ENCODE measurements at regions not wholly inside any gene's neighbourhood (a gene's known extent, or its start where the extent isn't known, plus 50 kb on each side); places are given as distances from the start of the nearest gene placed in this dataset.
"Not testable (repeated sequence)": the region's sequence is repeated elsewhere in the genome, so short reads cannot be mapped to it uniquely, and the experiment has no call there.

DNA sequence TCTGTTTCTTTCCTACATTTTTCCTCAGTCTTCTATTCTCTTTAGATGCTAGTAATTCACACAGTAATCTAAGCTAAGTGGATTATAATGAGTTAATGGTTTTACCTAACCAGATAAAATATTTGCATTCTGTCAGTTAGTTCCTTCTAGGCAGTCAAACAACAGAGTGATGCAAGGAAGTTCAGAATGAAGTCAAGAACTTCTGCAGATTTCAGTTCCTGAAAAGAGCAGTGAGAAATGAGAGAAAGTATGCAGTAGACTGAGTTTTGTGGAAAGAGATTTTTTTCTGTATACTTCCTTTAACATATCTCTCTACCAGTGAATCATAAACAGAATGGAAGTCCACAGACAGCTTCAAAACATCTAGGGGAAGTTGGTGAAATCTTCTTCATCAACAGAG, 774.0 kb upstream of the POU3F4 start:
- DNase-seq = no peak

- not testable (repeated sequence) for DNase-seq
These were observed 769.8 kb upstream of the POU3F4 start for GRCh38 chrX:82738313-82738712.

DNA sequence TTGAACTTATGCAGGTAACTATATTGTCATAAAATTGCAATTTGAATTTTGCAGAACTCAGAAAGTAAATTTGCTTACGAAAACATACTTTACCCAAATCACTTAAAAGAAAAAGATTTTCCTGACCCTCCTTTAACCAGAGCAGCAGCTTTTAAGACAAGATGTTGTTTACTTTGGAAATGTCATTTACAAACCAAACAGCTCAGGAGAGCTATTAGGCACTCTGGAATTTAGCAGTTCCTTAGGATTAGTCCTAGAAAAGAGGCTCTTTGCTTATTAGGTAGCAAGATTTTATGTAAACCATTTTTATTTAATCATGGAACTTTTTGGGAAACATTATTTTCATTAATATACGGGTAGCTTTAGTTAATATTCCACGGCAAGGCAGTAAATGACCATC, 765.7 kb upstream of the POU3F4 start:
- DNase-seq = no peak

GRCh38 chrX:82745725-82746124, 762.4 kb upstream of the POU3F4 start:
- not testable (repeated sequence) for DNase-seq

GRCh38 chrX:82748906-82749505, 759.1 kb upstream of the POU3F4 start:
- no peak for DNase-seq

DNA sequence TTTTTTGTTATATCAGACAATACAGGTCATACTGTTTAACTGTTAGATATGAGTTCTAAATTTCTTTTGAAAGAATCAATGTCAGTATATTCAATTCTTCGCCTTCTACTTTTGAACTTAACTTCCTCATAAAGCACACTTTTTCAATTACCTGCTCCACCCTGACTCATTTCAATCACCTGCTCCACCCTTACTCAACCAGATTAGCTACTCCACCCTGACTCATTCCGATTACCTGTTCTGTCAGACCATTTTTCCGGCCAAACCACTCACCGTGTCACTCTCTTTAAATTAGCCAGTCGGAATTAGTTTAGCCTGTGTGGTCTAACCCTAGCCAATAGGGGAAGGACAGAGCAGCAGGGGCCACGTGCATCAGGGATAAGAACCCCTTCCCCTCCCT, 751.8 kb upstream of the POU3F4 start:
- no peak for DNase-seq

DNA sequence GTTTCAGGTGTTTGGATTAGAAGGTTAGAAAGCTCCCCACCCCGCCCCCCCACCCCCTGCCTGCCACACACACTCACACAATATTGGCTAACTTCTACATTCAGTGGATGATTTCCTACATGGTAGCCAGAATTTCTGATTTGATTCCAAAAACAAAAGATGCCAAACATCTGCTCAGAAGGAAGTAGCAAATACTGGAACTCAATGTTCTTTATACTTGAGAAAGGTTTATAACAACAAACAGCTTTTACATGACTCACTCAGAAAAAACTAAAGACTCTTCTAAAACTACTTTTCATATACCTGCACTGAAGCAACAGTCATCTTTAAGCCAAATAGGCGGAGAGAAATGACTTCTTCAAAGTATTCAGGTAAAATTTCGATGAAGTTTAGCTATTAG, 750.5 kb upstream of the POU3F4 start:
- DNase-seq = no peak

DNA sequence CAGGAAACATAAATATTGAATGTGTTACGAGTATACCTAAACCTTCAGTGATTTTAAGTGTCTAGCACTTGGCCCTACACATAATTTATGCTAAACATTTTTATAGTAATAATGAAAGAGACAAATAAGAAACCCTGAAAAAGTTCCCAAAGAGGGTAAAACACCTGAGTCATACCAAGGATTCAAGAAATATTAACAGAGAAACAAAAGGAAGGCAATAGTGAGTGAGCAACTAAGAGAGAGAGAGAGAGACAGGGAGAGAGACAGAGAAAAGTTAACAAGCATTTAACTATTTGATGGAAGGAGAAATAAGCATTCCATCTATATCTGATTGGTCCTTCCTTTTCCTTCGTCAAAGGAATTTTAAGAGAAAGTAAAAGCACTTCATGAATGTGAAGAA, 743.6 kb upstream of the POU3F4 start:
- DNase-seq = no peak

DNA sequence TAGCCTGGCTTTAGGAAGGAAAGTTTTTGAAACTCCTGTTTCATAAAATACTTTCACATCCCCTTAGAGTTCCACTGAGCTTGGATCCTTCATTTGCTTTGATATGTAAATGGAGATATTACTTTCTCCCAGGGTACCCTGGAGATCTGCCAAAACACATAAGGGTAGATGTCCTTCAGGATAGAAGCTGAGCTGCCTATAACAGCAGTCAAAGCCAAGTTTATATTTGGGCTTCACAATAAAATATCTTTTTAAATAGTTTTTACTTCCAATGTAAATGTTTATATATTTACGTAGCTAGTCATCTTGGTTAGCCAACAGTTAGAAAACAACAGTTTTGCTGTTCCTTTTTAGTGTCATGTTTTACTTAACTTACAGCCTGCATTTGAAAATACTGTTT, 742.3 kb upstream of the POU3F4 start:
- no peak for DNase-seq

DNA sequence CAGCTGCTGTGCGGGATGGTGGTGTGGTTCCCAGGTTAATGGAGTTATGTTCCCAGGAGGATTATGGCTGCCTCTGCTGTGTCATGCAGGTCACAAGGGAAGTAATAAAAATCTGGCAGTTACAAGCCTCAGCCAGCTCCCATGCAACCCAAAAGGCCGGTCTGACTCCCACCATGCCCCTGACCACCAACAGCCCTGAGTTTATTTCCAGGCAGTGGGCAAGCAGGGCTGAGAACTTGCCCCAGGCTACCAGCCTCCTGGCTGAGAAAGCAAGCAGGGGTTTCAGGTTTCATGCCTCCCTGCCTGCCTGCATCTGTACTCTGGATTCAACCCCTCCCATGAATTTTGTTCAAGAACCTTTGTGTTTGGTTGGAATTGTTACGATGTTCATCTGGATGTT, 732.7 kb upstream of the POU3F4 start:
- no peak for DNase-seq

DNA sequence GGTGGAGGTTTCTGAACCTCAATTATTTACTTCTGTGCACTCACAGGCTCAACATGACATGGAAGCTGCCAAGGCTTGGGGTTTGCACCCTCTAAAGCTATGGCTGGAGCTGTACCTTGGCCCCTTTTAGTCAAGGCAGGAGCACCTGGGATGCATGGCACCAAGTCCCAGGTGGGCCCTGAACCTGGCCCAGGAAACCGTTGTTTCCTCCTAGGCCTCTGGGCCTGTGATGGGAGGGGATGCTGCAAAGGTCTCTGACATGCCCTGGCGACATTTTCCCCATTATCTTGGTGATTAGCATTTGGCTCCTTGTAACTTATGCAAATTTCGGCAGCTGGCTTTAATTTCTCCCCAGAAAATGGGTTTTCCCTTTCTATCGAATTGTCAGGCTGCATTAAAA, 726.1 kb upstream of the POU3F4 start:
- no peak for DNase-seq

DNA sequence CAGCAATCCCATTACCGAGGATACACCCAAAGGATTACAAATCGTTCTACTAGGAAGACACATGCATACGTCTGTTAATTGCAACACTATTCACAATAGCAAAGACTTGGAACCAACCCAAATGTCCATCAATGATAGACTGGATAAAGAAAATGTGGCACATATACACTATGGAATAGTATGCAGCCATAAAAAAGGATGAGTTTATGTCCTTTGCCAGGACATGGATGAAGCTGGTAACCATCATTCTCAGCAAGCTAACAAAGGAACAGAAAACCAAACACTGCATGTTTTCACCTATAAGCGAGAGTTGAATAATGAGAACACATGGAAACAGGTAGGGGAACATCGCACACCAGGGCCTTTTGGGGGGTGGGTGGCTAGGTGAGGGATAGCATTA, 695.2 kb upstream of the POU3F4 start:
- not testable (repeated sequence) for DNase-seq

DNA sequence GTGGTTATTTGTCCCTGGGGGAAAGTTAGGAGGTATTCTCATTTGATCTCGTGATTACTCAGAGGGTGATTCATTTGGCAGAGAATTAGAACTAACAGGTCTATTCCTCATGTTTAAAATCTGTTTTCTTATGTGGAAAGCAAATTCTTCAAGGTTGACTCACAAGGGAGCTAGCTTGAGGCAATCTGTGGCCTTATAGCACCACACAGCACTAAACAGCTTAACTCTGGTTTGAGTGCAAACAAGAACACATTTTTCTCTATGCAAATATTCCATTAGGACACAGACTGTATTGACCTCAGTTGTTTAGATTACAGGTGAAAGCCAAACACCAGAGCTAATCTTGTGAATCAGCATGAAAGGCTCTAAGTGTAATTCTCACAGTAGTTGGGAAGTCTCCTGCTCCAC, 694.4 kb upstream of the POU3F4 start:
- no peak for DNase-seq

DNA sequence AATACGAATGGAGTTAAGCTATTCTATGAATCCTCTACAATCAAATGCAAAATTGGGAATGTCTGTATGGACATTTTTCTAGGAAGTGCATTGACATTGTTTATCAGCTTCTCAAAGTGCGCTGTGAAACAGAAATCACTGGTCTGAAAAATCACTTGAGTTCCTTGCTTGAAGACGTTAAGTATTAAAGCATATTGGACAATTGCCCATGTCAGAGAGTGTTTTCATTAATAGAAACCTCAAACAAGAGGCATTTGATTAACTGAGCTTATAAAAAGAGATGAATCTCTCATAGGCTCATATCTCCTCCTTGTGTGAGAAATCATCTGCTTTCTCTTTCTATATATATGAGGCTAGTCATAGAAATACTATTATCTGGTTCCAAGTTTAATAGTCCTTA, 692.1 kb upstream of the POU3F4 start:
- no peak for DNase-seq

GRCh38 chrX:82816562-82816961, 691.5 kb upstream of the POU3F4 start:
- DNase-seq = no peak

- no peak for DNase-seq
These were observed 665.8 kb upstream of the POU3F4 start for GRCh38 chrX:82842286-82842685.

- no peak for DNase-seq
These were observed 660.0 kb upstream of the POU3F4 start for GRCh38 chrX:82848111-82848510.

Data from AML-193 (cell line).